Subcutaneous abdominal adipose tissue (tissue), 5 donors: ENCODE measurements at regions not wholly inside any gene's neighbourhood (a gene's known extent, or its start where the extent isn't known, plus 50 kb on each side); places are given as distances from the start of the nearest gene placed in this dataset.
"Not testable (repeated sequence)": the region's sequence is repeated elsewhere in the genome, so short reads cannot be mapped to it uniquely, and the experiment has no call there.

Experiments
- H3K27ac ChIP-seq: one replicate; pipeline ENCODE4 v1.7.0; 2013; ENCODE audit warnings: low read depth, mild to moderate bottlenecking, inconsistent platforms, low read length, moderate library complexity
- H3K27me3 ChIP-seq, 5 donors: one replicate each; pipeline ENCODE4 v1.7.0; 2013; ENCODE audit warnings: low read length in 5 of 5, inconsistent platforms in 1 of 5; ENCODE audit not compliant: control insufficient read depth in 5 of 5, insufficient read depth in 4 of 5
- H3K36me3 ChIP-seq, 5 donors: one replicate each; pipeline ENCODE4 v1.7.0; 2013; ENCODE audit warnings: low read length in 5 of 5; ENCODE audit not compliant: control insufficient read depth in 5 of 5, insufficient read depth in 5 of 5
- H3K4me1 ChIP-seq, 5 donors: one replicate each; pipeline ENCODE4 v1.7.0; 2013; ENCODE audit warnings: low read length in 5 of 5, mild to moderate bottlenecking in 3 of 5, moderate library complexity in 1 of 5; ENCODE audit not compliant: control insufficient read depth in 5 of 5, insufficient read depth in 5 of 5
- H3K4me3 ChIP-seq, 5 donors: one replicate each; pipeline ENCODE4 v1.7.0; 2013; ENCODE audit warnings: low read length in 5 of 5, low read depth in 1 of 5
- H3K9ac ChIP-seq, 5 donors: one replicate each; pipeline ENCODE4 v1.7.0; 2013; ENCODE audit warnings: low read length in 5 of 5, mild to moderate bottlenecking in 4 of 5, moderate library complexity in 3 of 5
- H3K9me3 ChIP-seq, 5 donors: one replicate each; pipeline ENCODE4 v1.7.0; 2013; ENCODE audit warnings: low read length in 5 of 5; ENCODE audit not compliant: control insufficient read depth in 5 of 5
- donor health status: healthy.
- donor health status: healthy.
- donor health status: healthy.
- donor health status: healthy.
- donor health status: healthy.

DNA sequence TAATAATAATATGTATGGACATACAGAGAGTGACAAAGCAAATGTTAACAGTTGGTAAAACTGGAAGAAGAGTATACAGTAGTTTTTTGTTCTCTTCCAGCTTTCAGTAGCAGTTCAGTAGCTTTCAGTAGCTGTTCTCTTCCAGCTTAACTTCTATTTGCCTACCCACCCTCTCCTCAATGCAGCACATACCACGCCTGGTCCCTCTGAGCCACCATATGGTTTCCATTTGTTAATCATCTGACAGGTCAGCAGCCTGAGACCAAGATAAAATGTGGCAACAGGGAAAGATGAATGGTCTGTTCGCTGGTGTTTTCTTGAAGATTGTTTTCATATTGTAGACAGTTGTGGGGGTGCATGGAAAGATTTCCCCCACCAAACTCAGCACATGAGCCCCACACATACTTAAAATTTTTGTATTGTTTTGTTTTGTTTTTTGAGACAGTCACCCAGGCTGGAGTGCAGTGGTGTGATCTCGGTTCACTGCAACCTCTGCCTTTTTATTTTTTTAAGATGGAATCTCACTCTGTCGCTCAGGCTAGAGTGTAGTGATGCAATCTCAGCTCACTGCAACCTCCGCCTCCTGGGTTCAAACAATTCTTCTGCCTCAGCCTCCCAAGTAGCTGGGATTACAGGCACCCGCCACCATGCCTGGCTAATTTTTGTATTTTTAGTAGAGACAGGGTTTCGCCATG is 56.8 kb downstream of the ATP6V0E2 start:
- not testable (repeated sequence) for H3K36me3 ChIP-seq, H3K27ac ChIP-seq, H3K9ac ChIP-seq, H3K27me3 ChIP-seq, H3K4me3 ChIP-seq, H3K4me1 ChIP-seq, H3K9me3 ChIP-seq

- H3K27me3 ChIP-seq, H3K9me3 ChIP-seq, H3K27ac ChIP-seq, H3K4me3 ChIP-seq, H3K4me1 ChIP-seq, H3K9ac ChIP-seq, H3K36me3 ChIP-seq: not testable (repeated sequence)
Measured at GRCh38 chr7:149933776-149934175, 60.0 kb downstream of the ATP6V0E2 start.

- H3K36me3 ChIP-seq, H3K27ac ChIP-seq, H3K27me3 ChIP-seq, H3K9me3 ChIP-seq, H3K4me3 ChIP-seq, H3K9ac ChIP-seq, H3K4me1 ChIP-seq: not testable (repeated sequence)
Measured at GRCh38 chr7:149947346-149947745, 73.6 kb downstream of the ATP6V0E2 start.

- not testable (repeated sequence) for H3K4me1 ChIP-seq, H3K27me3 ChIP-seq, H3K27ac ChIP-seq, H3K36me3 ChIP-seq, H3K9me3 ChIP-seq, H3K9ac ChIP-seq, H3K4me3 ChIP-seq
Measured at GRCh38 chr7:149948444-149948843, 74.7 kb downstream of the ATP6V0E2 start.

DNA sequence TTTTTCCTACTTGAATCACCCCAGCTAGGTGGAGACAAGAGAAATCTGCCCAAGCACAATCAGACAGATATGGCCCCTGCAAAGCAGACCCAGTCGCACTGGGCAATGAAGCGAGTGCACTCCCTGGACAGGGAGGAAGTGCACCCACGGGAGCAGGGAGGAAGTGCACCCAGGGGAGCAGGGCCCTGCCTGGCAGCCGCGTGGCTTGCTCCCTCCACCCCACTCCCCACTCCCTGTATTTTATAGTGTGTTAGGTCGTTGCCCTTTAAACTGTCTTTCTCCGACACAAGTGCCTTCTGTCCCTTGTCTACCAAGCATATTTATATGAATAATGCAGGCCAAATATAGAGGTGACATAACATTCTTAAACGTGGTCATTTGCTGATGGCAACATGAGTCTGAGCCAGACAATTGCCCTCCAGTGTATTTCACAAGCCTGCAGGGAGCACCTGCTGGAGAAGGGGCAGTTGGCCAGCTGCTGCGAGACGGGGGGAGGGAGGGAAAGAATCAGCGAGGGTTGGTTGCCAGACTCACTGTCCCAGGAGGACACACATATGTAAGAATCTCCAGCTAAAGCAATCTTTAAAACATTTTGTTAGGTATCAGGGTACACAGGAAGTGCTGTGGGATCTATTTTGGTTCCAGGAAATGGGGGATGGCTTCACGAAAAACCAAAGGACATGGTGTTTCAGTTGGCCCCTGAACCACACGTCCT is 76.3 kb downstream of the ATP6V0E2 start:
- H3K27ac ChIP-seq, H3K4me3 ChIP-seq, H3K36me3 ChIP-seq, H3K27me3 ChIP-seq, H3K9ac ChIP-seq, H3K4me1 ChIP-seq, H3K9me3 ChIP-seq: not testable (repeated sequence)

- H3K9me3 ChIP-seq, H3K27me3 ChIP-seq, H3K27ac ChIP-seq, H3K9ac ChIP-seq, H3K4me1 ChIP-seq, H3K4me3 ChIP-seq, H3K36me3 ChIP-seq: not testable (repeated sequence)
Measured at GRCh38 chr7:149950578-149950924, 76.8 kb downstream of the ATP6V0E2 start.

DNA sequence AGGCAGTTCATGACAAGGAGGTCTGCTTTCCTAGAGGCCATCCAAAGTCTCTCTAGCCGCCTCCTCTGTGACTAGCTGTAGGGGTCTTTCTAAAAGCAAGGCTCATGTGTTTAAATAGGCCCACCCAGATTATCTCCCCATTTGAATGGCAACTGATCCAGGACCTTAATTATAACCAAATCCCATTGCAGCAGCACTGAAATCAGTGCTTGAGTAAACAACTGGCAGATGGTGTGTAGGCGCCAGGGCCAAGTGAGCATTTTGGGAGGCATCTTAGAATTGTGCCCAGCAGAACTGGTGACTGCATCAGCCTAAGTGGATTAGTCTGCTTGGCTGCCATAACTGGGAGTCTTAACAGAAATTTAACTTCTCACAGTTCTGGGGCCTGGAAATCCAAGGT is 77.8 kb downstream of the ATP6V0E2 start:
- not testable (repeated sequence) for H3K4me3 ChIP-seq, H3K36me3 ChIP-seq, H3K27me3 ChIP-seq, H3K27ac ChIP-seq, H3K4me1 ChIP-seq, H3K9ac ChIP-seq, H3K9me3 ChIP-seq

DNA sequence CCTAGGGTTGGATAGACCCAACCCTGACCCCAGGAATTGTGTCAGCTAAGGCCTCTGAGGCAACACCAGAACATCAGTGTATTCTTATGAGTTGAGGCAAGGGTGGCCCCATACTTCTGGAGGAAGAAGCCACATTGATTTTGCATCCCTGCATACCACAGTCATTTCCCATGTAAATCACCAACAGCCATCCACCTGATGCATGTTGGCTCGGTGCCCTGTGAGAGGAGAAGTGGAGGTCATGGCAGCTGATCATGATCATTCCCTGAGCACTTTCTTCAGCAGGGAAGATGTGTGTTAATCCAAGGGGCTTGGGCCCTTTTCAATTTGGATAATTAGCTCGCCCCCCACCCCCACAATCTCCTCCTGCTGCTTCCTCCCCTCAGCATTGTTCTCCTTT is 85.1 kb downstream of the ATP6V0E2 start:
- H3K36me3 ChIP-seq, H3K4me3 ChIP-seq, H3K4me1 ChIP-seq, H3K9me3 ChIP-seq, H3K27ac ChIP-seq, H3K9ac ChIP-seq, H3K27me3 ChIP-seq: not testable (repeated sequence)

- H3K4me3 ChIP-seq, H3K27ac ChIP-seq, H3K36me3 ChIP-seq, H3K9ac ChIP-seq, H3K9me3 ChIP-seq, H3K27me3 ChIP-seq, H3K4me1 ChIP-seq: not testable (repeated sequence)
Measured at GRCh38 chr7:149960863-149961262, 87.1 kb downstream of the ATP6V0E2 start.

DNA sequence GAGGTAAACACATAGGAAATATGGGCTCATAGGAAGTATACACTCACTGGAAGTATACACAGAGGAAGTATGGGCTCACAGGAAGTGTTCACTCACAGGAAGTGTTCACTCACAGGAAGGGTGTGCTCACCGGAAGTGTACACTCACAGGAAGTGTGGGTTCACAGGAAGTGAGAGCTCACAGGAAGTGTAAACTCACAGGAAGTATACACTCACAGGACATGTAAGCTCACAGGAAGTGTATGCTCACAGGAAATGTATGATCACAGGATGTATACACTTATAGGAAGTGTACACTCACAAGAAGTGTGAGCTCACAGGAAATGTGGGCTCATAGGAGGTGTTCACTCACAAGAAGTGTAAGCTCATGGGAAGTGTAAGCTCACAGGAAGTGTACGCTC is 88.1 kb downstream of the ATP6V0E2 start:
- H3K27ac ChIP-seq, H3K27me3 ChIP-seq, H3K4me3 ChIP-seq, H3K9ac ChIP-seq, H3K4me1 ChIP-seq, H3K9me3 ChIP-seq, H3K36me3 ChIP-seq: not testable (repeated sequence)
